Trophoblast cell (in vitro differentiated cells and primary cell): ENCODE measurements at regions not wholly inside any gene's neighbourhood (a gene's known extent, or its start where the extent isn't known, plus 50 kb on each side); places are given as distances from the start of the nearest gene placed in this dataset.

Experiments
- DNase-seq, 2 donors: peaks; one replicate each; pipeline ENCODE4 v3.0.0-alpha.2; 2016
- H2AFZ ChIP-seq: 2 replicates; pipeline ENCODE4 v1.6.1; 2013; ENCODE audit warnings: low read length, moderate library complexity, mild to moderate bottlenecking; ENCODE audit not compliant: insufficient read depth, poor library complexity
- H2AK5ac ChIP-seq: 2 replicates; pipeline ENCODE4 v1.6.1; 2013; ENCODE audit warnings: mild to moderate bottlenecking, low read length
- H2BK120ac ChIP-seq: 2 replicates; pipeline ENCODE4 v1.6.1; 2013; ENCODE audit warnings: low read length, mild to moderate bottlenecking, moderate library complexity; ENCODE audit not compliant: insufficient read depth, poor library complexity
- H2BK12ac ChIP-seq: 2 replicates; pipeline ENCODE4 v1.6.1; 2013; ENCODE audit warnings: mild to moderate bottlenecking, low read length, moderate library complexity
- H2BK5ac ChIP-seq: 2 replicates; pipeline ENCODE4 v1.6.1; 2013; ENCODE audit warnings: low read length, low read depth, moderate library complexity, mild to moderate bottlenecking; ENCODE audit not compliant: poor library complexity
- H3K14ac ChIP-seq: 2 replicates; pipeline ENCODE4 v1.6.1; 2013; ENCODE audit warnings: mild to moderate bottlenecking, low read length
- H3K18ac ChIP-seq: 2 replicates; pipeline ENCODE4 v1.6.1; 2013; ENCODE audit warnings: mild to moderate bottlenecking, low read length
- H3K23ac ChIP-seq: 2 replicates; pipeline ENCODE4 v1.6.1; 2013; ENCODE audit warnings: low read length
- H3K27ac ChIP-seq: 2 replicates; pipeline ENCODE4 v1.5.1; 2013; ENCODE audit warnings: low read depth, mild to moderate bottlenecking, inconsistent platforms, low read length, moderate library complexity
- H3K27me3 ChIP-seq: 2 replicates; pipeline ENCODE4 v1.6.1; 2013; ENCODE audit warnings: inconsistent platforms, mild to moderate bottlenecking, low read length, moderate library complexity; ENCODE audit not compliant: insufficient read depth
- H3K36me3 ChIP-seq, 2 experiments: 1 replicate in 1 of 2; 2 replicates in 1 of 2; pipeline ENCODE4 v1.6.1; 2013; ENCODE audit warnings: low read length in 2 of 2, mild to moderate bottlenecking in 2 of 2, moderate library complexity in 1 of 2; ENCODE audit not compliant: insufficient read depth in 2 of 2, control insufficient read depth in 1 of 2
- H3K4ac ChIP-seq: 2 replicates; pipeline ENCODE4 v1.6.1; 2013; ENCODE audit warnings: low read depth, mild to moderate bottlenecking, low read length, moderate library complexity
- H3K4me1 ChIP-seq, 2 experiments: 1 replicate in 1 of 2; 2 replicates in 1 of 2; pipeline ENCODE4 v1.6.1; 2013; ENCODE audit warnings: low read length in 2 of 2, mild to moderate bottlenecking in 2 of 2, moderate library complexity in 1 of 2; ENCODE audit not compliant: insufficient read depth in 2 of 2, control insufficient read depth in 1 of 2
- H3K4me2 ChIP-seq: 2 replicates; pipeline ENCODE4 v1.6.1; 2013; ENCODE audit warnings: inconsistent platforms, mild to moderate bottlenecking, low read length, moderate library complexity
- H3K4me3 ChIP-seq: 2 replicates; pipeline ENCODE4 v1.5.1; 2013; ENCODE audit warnings: mild to moderate bottlenecking, low read depth, low read length, inconsistent platforms
- H3K79me1 ChIP-seq: one replicate; pipeline ENCODE4 v1.6.1; 2013; ENCODE audit warnings: low read length
- H3K79me2 ChIP-seq: 2 replicates; pipeline ENCODE4 v1.6.1; 2013; ENCODE audit warnings: low read length, mild to moderate bottlenecking; ENCODE audit not compliant: control insufficient read depth, insufficient read depth, poor library complexity
- H3K9ac ChIP-seq: 2 replicates; pipeline ENCODE4 v1.6.1; 2013; ENCODE audit warnings: mild to moderate bottlenecking, low read length
- H3K9me3 ChIP-seq: 2 replicates; pipeline ENCODE4 v1.6.1; 2013; ENCODE audit warnings: low read depth, mild to moderate bottlenecking, control low read depth, inconsistent platforms, low read length; ENCODE audit not compliant: insufficient read depth
- H4K12ac ChIP-seq: 2 replicates; pipeline ENCODE4 v1.6.1; 2013; ENCODE audit warnings: low read depth, mild to moderate bottlenecking, low read length, moderate library complexity
- H4K8ac ChIP-seq: 2 replicates; pipeline ENCODE4 v1.6.1; 2013; ENCODE audit warnings: low read depth, mild to moderate bottlenecking, low read length, moderate library complexity
- H4K91ac ChIP-seq: one replicate; pipeline ENCODE4 v1.6.1; 2013; ENCODE audit warnings: low read depth, mild to moderate bottlenecking, low read length, moderate library complexity
- WGBS: extraction: QIAGEN DNeasy Blood & Tissue Kit; methylation state at CpG from one replicate; pipeline ENCODE4 v1.1.7; 2013; ENCODE audit warnings: missing lambda C conversion rate; ENCODE audit not compliant: insufficient read length, insufficient coverage; ENCODE audit errors: extremely low coverage; 5-methylcytosine and 5-hydroxymethylcytosine counted together

- Histone ChIP-seq H3K4me1 (peaks cover 3 to 7% of the 10 kb centered on the region in 2 experiments), H3K4me2 (no peak overlapping the region), H3K9me3 (no peaks in the 10 kb centered on the region), H3K27ac (peak overlapping the region; percentile 67), H3K18ac (no peak overlapping the region), H3K9ac (no peak overlapping the region), H3K4me3 (no peak overlapping the region), H3K27me3 (no peaks in the 10 kb centered on the region), H3K23ac (no peak overlapping the region), H2BK120ac (peak overlapping the region; percentile 63), H4K8ac (no peak overlapping the region), H3K4ac (peak overlapping the region; percentile 40), H2AFZ (peak overlapping the region; percentile 41), H2BK5ac (peak overlapping the region; percentile 53), H3K79me1 (peaks cover 7% of the 10 kb centered on the region), H2AK5ac (no peak overlapping the region), H3K36me3 (no peaks in the 10 kb centered on the region), H3K79me2 (no peaks in the 10 kb centered on the region), H2BK12ac (peak overlapping the region; percentile 78), H4K91ac (peak overlapping the region; percentile 19), H4K12ac (no peak overlapping the region), H3K14ac (peak overlapping the region; percentile 70)
- no peak for DNase-seq
- no CpG with 5 or more reads among the region's 2 CpGs for WGBS
Measured at GRCh38 chr2:21288299-21288698, 164.5 kb downstream of the TDRD15 start.

GRCh38 chr2:21288739-21289520 lies 165.2 kb downstream of the TDRD15 start:
- Histone ChIP-seq H3K9me3 (no peaks in the 10 kb centered on the region), H3K18ac (no peak overlapping the region), H4K91ac (peak overlapping the region; percentile 19), H3K4me2 (no peak overlapping the region), H3K79me2 (no peaks in the 10 kb centered on the region), H2AFZ (no peak overlapping the region), H3K79me1 (peaks cover 7% of the 10 kb centered on the region), H3K4me3 (no peak overlapping the region), H3K36me3 (no peaks in the 10 kb centered on the region), H3K27me3 (no peaks in the 10 kb centered on the region), H3K27ac (peak overlapping the region; percentile 67), H2BK12ac (no peak overlapping the region), H2BK120ac (peak overlapping the region; percentile 63), H3K14ac (no peak overlapping the region), H3K9ac (no peak overlapping the region), H2BK5ac (peak overlapping the region; percentile 53), H4K12ac (no peak overlapping the region), H3K4me1 (peaks cover 3 to 7% of the 10 kb centered on the region in 2 experiments), H3K23ac (no peak overlapping the region), H2AK5ac (no peak overlapping the region), H4K8ac (no peak overlapping the region), H3K4ac (no peak overlapping the region)
- no CpG with 5 or more reads among the region's 8 CpGs for WGBS
- no peak for DNase-seq

GRCh38 chr2:21289551-21289950 lies 165.8 kb downstream of the TDRD15 start:
- Histone ChIP-seq H3K14ac (no peak overlapping the region), H3K79me2 (no peaks in the 10 kb centered on the region), H4K8ac (no peak overlapping the region), H2BK120ac (no peak overlapping the region), H2BK5ac (no peak overlapping the region), H2AK5ac (no peak overlapping the region), H3K27ac (no peak overlapping the region), H3K36me3 (no peaks in the 10 kb centered on the region), H2BK12ac (no peak overlapping the region), H3K9ac (no peak overlapping the region), H2AFZ (no peak overlapping the region), H3K4me3 (no peak overlapping the region), H3K4me2 (no peak overlapping the region), H3K4ac (no peak overlapping the region), H3K27me3 (no peaks in the 10 kb centered on the region), H3K18ac (no peak overlapping the region), H3K23ac (no peak overlapping the region), H4K91ac (no peak overlapping the region), H4K12ac (no peak overlapping the region), H3K4me1 (peaks cover 3 to 7% of the 10 kb centered on the region in 2 experiments), H3K9me3 (no peaks in the 10 kb centered on the region), H3K79me1 (peaks cover 7% of the 10 kb centered on the region)
- DNase-seq: no peak
- no CpG with 5 or more reads among the region's 3 CpGs for WGBS

- Histone ChIP-seq H2BK12ac (no peak overlapping the region), H3K79me1 (peaks cover 7% of the 10 kb centered on the region), H4K12ac (no peak overlapping the region), H2AK5ac (no peak overlapping the region), H3K4me2 (no peak overlapping the region), H2BK120ac (no peak overlapping the region), H3K14ac (no peak overlapping the region), H3K23ac (no peak overlapping the region), H3K4me3 (no peak overlapping the region), H2AFZ (no peak overlapping the region), H3K9ac (no peak overlapping the region), H3K4me1 (peaks cover 3 to 7% of the 10 kb centered on the region in 2 experiments), H3K27me3 (no peaks in the 10 kb centered on the region), H3K79me2 (no peaks in the 10 kb centered on the region), H3K4ac (no peak overlapping the region), H3K9me3 (no peaks in the 10 kb centered on the region), H2BK5ac (no peak overlapping the region), H4K91ac (no peak overlapping the region), H3K18ac (no peak overlapping the region), H4K8ac (no peak overlapping the region), H3K36me3 (no peaks in the 10 kb centered on the region), H3K27ac (no peak overlapping the region)
- no peak for DNase-seq
- no CpG with 5 or more reads among the region's 3 CpGs for WGBS
Measured at GRCh38 chr2:21289989-21290388, 166.2 kb downstream of the TDRD15 start.
